HCT116 (cell line): ENCODE measurements at regions not wholly inside any gene's neighbourhood (a gene's known extent, or its start where the extent isn't known, plus 50 kb on each side); places are given as distances from the start of the nearest gene placed in this dataset.

Experiments used
- ATAC-seq: fragments of 200-7000 bp; cut with Tn5 transposase; 2 replicates; pipeline ENCODE4 v1.9.1; 2020; ENCODE audit warnings: mild to moderate bottlenecking, moderate library complexity
- BruUV-seq: library from RNA; stranded (reverse); fragments of 400-500 nt; replicated peaks from 2 replicates; lab custom pipeline; 2021; lab: Mats Ljungman, UMichigan
- CTCF ChIA-PET: fragments of 300-600 bp; sonication (Branson Sonifier 250); formaldehyde crosslinking; loops from one replicate; lab custom pipeline; 2021; ENCODE audit warnings: antibody characterized with exemption; lab: Charles Lee
- POLR2A ChIA-PET: fragments of 300-600, 350-600 bp; sonication (Branson Sonifier 250); formaldehyde crosslinking; loops from one replicate; lab custom pipeline; 2021; ENCODE audit warnings: antibody characterized with exemption; lab: Charles Lee
- RAD21 ChIA-PET, 2 experiments: fragments of 300-600 bp; sonication (Branson Sonifier 250); formaldehyde crosslinking; loops; one replicate each; lab custom pipeline; 2023; ENCODE audit warnings: low total read pairs in 2 of 2; ENCODE audit not compliant: uncharacterized antibody in 2 of 2, unreplicated experiment in 2 of 2, low non-redundant PET in 1 of 2; lab: Charles Lee
- DNase-seq: peaks from one replicate; pipeline ENCODE4 v3.0.0-alpha.2; 2010; ENCODE audit warnings: low read depth, low spot score
- H2AFZ ChIP-seq: fragments of 200-600 bp; shearing (Covaris generic), sonication (generic); 2 replicates; pipeline ENCODE4 v1.6.1; 2017; ENCODE audit warnings: low read depth, mixed run types, mixed read lengths, antibody characterized with exemption, low read length; ENCODE audit not compliant: poor library complexity, severe bottlenecking
- H3K27ac ChIP-seq: 2 replicates; pipeline ENCODE4 v1.5.1; 2012; ENCODE audit warnings: low read depth, low read length
- H3K27me3 ChIP-seq: fragments of 200-600 bp; sonication (generic); 2 replicates; pipeline ENCODE4 v1.6.1; 2016; ENCODE audit warnings: mixed run types, low read length, mixed read lengths; ENCODE audit not compliant: insufficient read depth
- H3K36me3 ChIP-seq, 2 experiments: fragments of 200-500 bp in 1 of 2; fragments of 200-600 bp in 1 of 2; sonication (Bioruptor generic) in 1 of 2; sonication (generic) in 1 of 2; 2 replicates each; pipeline versions ENCODE4 v1.5.1 to v1.6.1; 2014 to 2016; ENCODE audit warnings: low read length in 2 of 2, inconsistent platforms in 1 of 2, mixed read lengths in 1 of 2, mixed run types in 1 of 2; ENCODE audit not compliant: insufficient read depth in 2 of 2, control insufficient read depth in 1 of 2
- H3K4me1 ChIP-seq, 2 experiments: fragments of 200-600 bp in 1 of 2; sonication (generic) in 1 of 2; 2 replicates each; pipeline versions ENCODE4 v1.5.1 to v1.6.1; 2012 to 2017; ENCODE audit warnings: low read length in 2 of 2, inconsistent platforms in 1 of 2, mild to moderate bottlenecking in 1 of 2, mixed read lengths in 1 of 2, mixed run types in 1 of 2, moderate library complexity in 1 of 2; ENCODE audit not compliant: insufficient read depth in 2 of 2, control insufficient read depth in 1 of 2
- H3K4me2 ChIP-seq: fragments of 200-600 bp; sonication (generic); 2 replicates; pipeline ENCODE4 v1.6.1; 2017; ENCODE audit warnings: mixed run types, low read length, mixed read lengths
- H3K4me3 ChIP-seq, 2 experiments: fragments of 200-600 bp in 1 of 2; sonication (generic) in 1 of 2; replicated peaks in 1 of 2; 2 replicates each; pipeline ENCODE4 v1.5.1; 2011 to 2016; ENCODE audit warnings: low read length in 2 of 2, control low read depth in 1 of 2, low read depth in 1 of 2, mild to moderate bottlenecking in 1 of 2, mixed read lengths in 1 of 2, mixed run types in 1 of 2
- H3K79me2 ChIP-seq: fragments of 200-600 bp; sonication (generic); 2 replicates; pipeline ENCODE4 v1.6.1; 2017; ENCODE audit warnings: mild to moderate bottlenecking, mixed run types, low read length, moderate library complexity, mixed read lengths; ENCODE audit not compliant: insufficient read depth
- H3K9ac ChIP-seq: fragments of 200-600 bp; sonication (generic); 2 replicates; pipeline ENCODE4 v1.6.1; 2016; ENCODE audit warnings: low read length, mixed read lengths
- H3K9me2 ChIP-seq: fragments of 200-600 bp; sonication (generic), shearing (Covaris generic); 2 replicates; pipeline ENCODE4 v1.6.1; 2017; ENCODE audit warnings: mixed run types, mild to moderate bottlenecking, moderate library complexity; ENCODE audit not compliant: insufficient read depth
- H3K9me3 ChIP-seq, 2 experiments: fragments of 200-500 bp in 1 of 2; fragments of 200-600 bp in 1 of 2; sonication (Bioruptor generic) in 1 of 2; sonication (generic) in 1 of 2; 2 replicates each; pipeline ENCODE4 v1.6.1; 2014 to 2017; ENCODE audit warnings: low read length in 2 of 2, mixed read lengths in 2 of 2, inconsistent platforms in 1 of 2, low read depth in 1 of 2, mild to moderate bottlenecking in 1 of 2, mixed run types in 1 of 2, moderate library complexity in 1 of 2; ENCODE audit not compliant: control insufficient read depth in 1 of 2, insufficient read depth in 1 of 2
- H4K20me1 ChIP-seq: fragments of 200-600 bp; sonication (generic), shearing (Covaris generic); 2 replicates; pipeline ENCODE4 v1.6.1; 2017; ENCODE audit warnings: mixed run types, mild to moderate bottlenecking, moderate library complexity; ENCODE audit not compliant: insufficient read depth
- ATF3 ChIP-seq: IDR thresholded peaks from 2 replicates; pipeline ENCODE4 v1.6.1; 2012
- CBX3 ChIP-seq: IDR thresholded peaks from 2 replicates; pipeline ENCODE4 v1.6.1; 2012; ENCODE audit warnings: low read depth
- CEBPB ChIP-seq: IDR thresholded peaks from 2 replicates; pipeline ENCODE4 v1.6.1; 2012; ENCODE audit warnings: low read depth
- CTCF ChIP-seq, 3 experiments: fragments of 200-600 bp in 1 of 3; sonication (generic) in 1 of 3; IDR thresholded peaks in 2 of 3; conservative IDR thresholded peaks in 1 of 3; 2 replicates each; pipeline ENCODE4 v1.5.1; 2012 to 2017; ENCODE audit warnings: low read depth in 2 of 3, low read length in 2 of 3, antibody characterized with exemption in 1 of 3, borderline replicate concordance in 1 of 3, control low read depth in 1 of 3, mild to moderate bottlenecking in 1 of 3, mixed read lengths in 1 of 3, mixed run types in 1 of 3, moderate library complexity in 1 of 3; ENCODE audit not compliant: insufficient read depth in 1 of 3
- EGR1 ChIP-seq: IDR thresholded peaks from 2 replicates; pipeline ENCODE4 v1.6.1; 2012; ENCODE audit warnings: low read depth
- ELF1 ChIP-seq: IDR thresholded peaks from 2 replicates; pipeline ENCODE4 v1.6.1; 2012; ENCODE audit warnings: low read depth, borderline replicate concordance
- EZH2 ChIP-seq: fragments of 200-600 bp; sonication (generic); IDR thresholded peaks from 2 replicates; pipeline ENCODE4 v1.6.1; 2017; ENCODE audit warnings: antibody characterized with exemption, mixed run types
- EZH2phosphoT487 ChIP-seq: fragments of 200-600 bp; IDR thresholded peaks from 2 replicates; pipeline ENCODE4 v1.6.1; 2018; ENCODE audit warnings: antibody characterized with exemption, borderline replicate concordance
- FOSL1 ChIP-seq: IDR thresholded peaks from 2 replicates; pipeline ENCODE4 v1.6.1; 2012; ENCODE audit warnings: low read depth
- JUND ChIP-seq: IDR thresholded peaks from 2 replicates; pipeline ENCODE4 v1.6.1; 2012
- POLR2A ChIP-seq: IDR thresholded peaks from 2 replicates; pipeline ENCODE4 v1.7.0; 2011; ENCODE audit warnings: borderline replicate concordance; ENCODE audit not compliant: insufficient read depth, insufficient read length; ENCODE audit errors: extremely low read depth
- POLR2AphosphoS5 ChIP-seq: IDR thresholded peaks from 2 replicates; pipeline ENCODE4 v1.6.1; 2011; ENCODE audit warnings: mild to moderate bottlenecking, low read depth, low read length, moderate library complexity
- RAD21 ChIP-seq: IDR thresholded peaks from 2 replicates; pipeline ENCODE4 v1.6.1; 2012; ENCODE audit warnings: low read depth, mild to moderate bottlenecking
- REST ChIP-seq: IDR thresholded peaks from 2 replicates; pipeline ENCODE4 v1.6.1; 2012; ENCODE audit warnings: low read depth
- SIN3A ChIP-seq: IDR thresholded peaks from 2 replicates; pipeline ENCODE4 v1.6.1; 2012; ENCODE audit warnings: low read depth
- SP1 ChIP-seq: IDR thresholded peaks from 2 replicates; pipeline ENCODE4 v1.6.1; 2012; ENCODE audit warnings: low read depth
- ZBTB33 ChIP-seq: IDR thresholded peaks from 2 replicates; pipeline ENCODE4 v1.6.1; 2011; ENCODE audit warnings: mild to moderate bottlenecking, low read length, moderate library complexity; ENCODE audit not compliant: insufficient replicate concordance; ENCODE audit errors: extremely low read depth
- ZFX ChIP-seq: fragments of 450-650 bp; IDR thresholded peaks from 2 replicates; pipeline ENCODE4 v1.6.1; 2017
- intact Hi-C: fragments of 100-400 bp; cut with micrococcal nuclease; formaldehyde crosslinking; loops from 2 replicates; pipeline ENCODE4 v1.10.0; 2022

- ChIA-PET CTCF (no interaction called here), POLR2A (no interaction called here), RAD21 (no interaction called here)
- Histone ChIP-seq H3K4me1 (no peaks in the 10 kb centered on the region), H4K20me1 (no peaks in the 10 kb centered on the region), H3K9me2 (no peaks in the 10 kb centered on the region), H3K79me2 (no peaks in the 10 kb centered on the region), H3K36me3 (no peaks in the 10 kb centered on the region), H2AFZ (no peak overlapping the region), H3K9ac (no peak overlapping the region), H3K27ac (no peak overlapping the region), H3K27me3 (no peaks in the 10 kb centered on the region), H3K4me2 (no peak overlapping the region), H3K4me3 (no peak overlapping the region), H3K9me3 (peaks cover 3 to 12% of the 10 kb centered on the region in 2 experiments; a peak in 2 of 4 replicates)
- DNase-seq (no peak), ATAC-seq (no peak)
- TF ChIP-seq CEBPB (no peak), REST (no peak), EZH2phosphoT487 (no peak), ZBTB33 (no peak), EZH2 (no peak), ZFX (no peak), SIN3A (no peak), ATF3 (no peak), FOSL1 (no peak), RAD21 (no peak), CBX3 (no peak), POLR2A (no peak), JUND (no peak), ELF1 (no peak), EGR1 (no peak), POLR2AphosphoS5 (no peak), CTCF (IDR thresholded peaks at IDR 0.05 in 2 of 3, conservative IDR thresholded peaks at IDR 0.05 in 1 of 3; ENCODE audit: borderline replicate concordance in 1 of 3, insufficient read depth in 1 of 3, low read depth in 2 of 3, low read length in 2 of 3) (no peak), SP1 (no peak)
- intact Hi-C loops: no loop called here
- BruUV-seq: no TSS peak
Measured at GRCh38 chr1:238690415-238690814, 696.0 kb upstream of the CHRM3 start.
